ENCODE measurements at regions not wholly inside any gene's neighbourhood (a gene's known extent, or its start where the extent isn't known, plus 50 kb on each side); places are given as distances from the start of the nearest gene placed in this dataset.

DNA sequence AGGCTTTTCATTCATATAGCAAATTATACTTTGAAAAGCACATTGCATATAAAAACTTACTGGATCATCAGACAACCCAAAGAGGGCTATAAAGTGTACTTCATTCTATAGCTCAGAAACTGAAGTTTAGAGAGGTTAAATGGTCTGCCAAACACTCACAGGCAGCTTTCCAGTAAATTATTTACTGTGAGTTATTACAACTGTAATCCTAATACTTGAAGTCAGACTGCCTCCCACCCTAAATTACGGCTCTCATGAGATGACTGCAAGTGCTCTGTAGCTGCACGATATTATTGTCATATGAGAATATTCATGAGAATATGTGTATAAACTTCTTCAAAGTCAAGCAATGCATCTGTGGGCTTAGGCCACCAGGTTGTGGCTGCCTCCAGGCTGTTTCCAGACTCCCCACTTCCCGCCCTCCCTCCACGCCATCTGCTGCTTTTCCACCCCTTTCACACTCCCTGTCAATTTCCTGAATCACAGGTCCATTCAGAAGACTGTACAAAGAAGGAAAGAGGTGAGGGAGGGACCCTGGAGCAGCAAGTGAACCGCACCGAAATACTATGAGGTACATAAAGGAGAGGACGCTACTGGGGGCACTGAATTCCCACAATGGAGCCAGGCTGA is 111.1 kb upstream of the SPOPL start:
- TF ChIP-seq JUN (IDR thresholded peaks at IDR 0.05) (no peak), POLR2A (IDR thresholded peaks at IDR 0.05; ENCODE audit: low read length) (no peak), MYC (IDR thresholded peaks at IDR 0.05; ENCODE audit: borderline replicate concordance, low read length) (no peak)
- TF ChIP-seq, protein P1, sequence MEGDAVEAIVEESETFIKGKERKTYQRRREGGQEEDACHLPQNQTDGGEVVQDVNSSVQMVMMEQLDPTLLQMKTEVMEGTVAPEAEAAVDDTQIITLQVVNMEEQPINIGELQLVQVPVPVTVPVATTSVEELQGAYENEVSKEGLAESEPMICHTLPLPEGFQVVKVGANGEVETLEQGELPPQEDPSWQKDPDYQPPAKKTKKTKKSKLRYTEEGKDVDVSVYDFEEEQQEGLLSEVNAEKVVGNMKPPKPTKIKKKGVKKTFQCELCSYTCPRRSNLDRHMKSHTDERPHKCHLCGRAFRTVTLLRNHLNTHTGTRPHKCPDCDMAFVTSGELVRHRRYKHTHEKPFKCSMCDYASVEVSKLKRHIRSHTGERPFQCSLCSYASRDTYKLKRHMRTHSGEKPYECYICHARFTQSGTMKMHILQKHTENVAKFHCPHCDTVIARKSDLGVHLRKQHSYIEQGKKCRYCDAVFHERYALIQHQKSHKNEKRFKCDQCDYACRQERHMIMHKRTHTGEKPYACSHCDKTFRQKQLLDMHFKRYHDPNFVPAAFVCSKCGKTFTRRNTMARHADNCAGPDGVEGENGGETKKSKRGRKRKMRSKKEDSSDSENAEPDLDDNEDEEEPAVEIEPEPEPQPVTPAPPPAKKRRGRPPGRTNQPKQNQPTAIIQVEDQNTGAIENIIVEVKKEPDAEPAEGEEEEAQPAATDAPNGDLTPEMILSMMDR (IDR thresholded peaks at IDR 0.05): no peak

Measured in A549 (cell line).